GM21526 (cell line): ENCODE measurements at regions not wholly inside any gene's neighbourhood (a gene's known extent, or its start where the extent isn't known, plus 50 kb on each side); places are given as distances from the start of the nearest gene placed in this dataset.
"Not testable (repeated sequence)": the region's sequence is repeated elsewhere in the genome, so short reads cannot be mapped to it uniquely, and the experiment has no call there.

Experiments
- ATAC-seq: cut with Tn5 transposase; IDR thresholded peaks from one replicate; pipeline ENCODE4 v1.9.1; 2021; ENCODE audit warnings: moderate library complexity; ENCODE audit not compliant: unreplicated experiment, low FRiP score

DNA sequence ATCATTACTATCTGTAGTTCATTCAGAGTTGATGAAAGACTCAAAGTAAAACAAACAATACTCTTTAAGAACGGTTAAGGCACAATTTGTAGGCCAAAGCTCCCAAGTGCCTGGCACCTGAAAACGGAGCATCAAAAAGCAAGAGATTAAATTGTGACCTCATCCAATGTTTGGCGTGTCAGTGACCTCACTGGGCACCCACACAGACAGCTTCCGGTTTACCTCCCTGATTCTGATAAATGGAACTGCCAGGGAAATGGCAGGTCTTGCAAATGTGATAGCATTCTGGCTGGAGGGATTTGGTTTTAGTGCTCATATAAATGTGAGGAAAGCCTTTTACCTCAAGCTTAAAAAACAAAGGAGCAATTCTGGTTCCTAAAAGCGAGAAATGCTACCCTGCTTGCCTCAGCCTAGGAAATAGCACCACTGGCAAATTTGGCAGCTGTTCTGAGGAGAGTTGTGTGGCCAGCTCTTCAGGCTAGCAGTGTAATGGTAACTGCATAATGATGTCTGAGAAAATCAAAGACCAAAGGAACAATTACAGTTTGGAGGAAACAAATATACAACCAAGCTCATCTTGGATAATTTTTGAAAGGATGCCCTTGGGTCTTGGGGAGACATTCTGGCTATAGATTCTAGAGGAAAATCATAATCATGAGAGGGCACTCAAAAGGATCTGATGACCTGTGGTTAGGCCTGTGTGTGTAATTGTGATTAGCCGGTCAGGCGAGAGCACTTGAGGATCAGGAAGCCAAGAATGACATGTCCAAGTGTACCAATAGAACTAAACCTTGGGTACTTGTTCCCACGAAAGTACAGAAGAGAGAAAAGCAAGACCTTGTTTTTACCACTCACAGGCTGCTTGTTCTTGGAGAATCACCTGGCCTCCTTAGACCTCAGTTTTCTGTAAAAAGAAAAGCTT, 174.3 kb downstream of the TFAP2B start:
- ATAC-seq, result no peak

- no peak for ATAC-seq
Measured at GRCh38 chr6:50993941-50994720, 175.5 kb downstream of the TFAP2B start.

DNA sequence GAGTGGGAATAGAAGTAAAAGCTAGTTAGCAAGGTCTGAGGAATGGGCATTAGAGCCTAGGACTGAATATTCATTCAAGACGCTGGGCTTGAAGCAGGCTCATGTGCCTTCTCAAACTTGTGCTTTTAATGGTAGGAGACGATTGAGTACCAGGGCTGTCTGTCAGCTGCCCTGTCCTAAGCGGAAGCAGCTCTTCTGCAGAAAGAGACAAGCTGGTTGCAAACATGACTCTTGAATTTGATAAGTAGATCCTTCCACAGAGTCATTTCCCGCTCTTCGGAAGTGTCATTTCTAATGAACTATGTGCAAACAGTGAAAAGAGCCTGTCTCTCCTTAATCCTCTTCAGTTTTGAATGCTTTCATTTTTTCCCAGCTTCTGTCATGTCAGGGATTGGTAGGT, 176.4 kb downstream of the TFAP2B start:
- ATAC-seq, result no peak

GRCh38 chr6:50998905-50999304, 180.2 kb downstream of the TFAP2B start:
- no peak for ATAC-seq

GRCh38 chr6:51001399-51001798, 182.7 kb downstream of the TFAP2B start:
- no peak for ATAC-seq

GRCh38 chr6:51004380-51004779, 185.7 kb downstream of the TFAP2B start:
- no peak for ATAC-seq

DNA sequence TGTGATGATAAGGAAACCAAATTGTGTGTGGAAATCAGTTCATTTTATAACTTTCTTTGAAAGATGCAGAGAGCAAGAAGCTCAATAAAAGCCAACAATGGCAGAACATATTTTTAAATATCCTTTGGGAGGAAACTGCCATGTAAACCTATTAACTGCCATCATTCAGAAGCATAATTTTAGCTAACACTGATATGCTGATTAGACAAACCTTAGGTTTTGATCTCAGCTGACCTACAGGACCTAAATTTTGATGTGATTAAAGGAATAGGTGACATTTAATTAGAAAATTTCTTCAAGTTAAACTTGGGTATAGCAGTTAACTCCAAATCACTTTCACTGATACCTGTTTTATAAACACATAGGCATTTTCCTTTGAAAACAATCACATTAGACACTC, 187.1 kb downstream of the TFAP2B start:
- ATAC-seq, result no peak

GRCh38 chr6:51007237-51007636, 188.6 kb downstream of the TFAP2B start:
- ATAC-seq, result no peak

- not testable (repeated sequence) for ATAC-seq
Measured at GRCh38 chr6:51008693-51009092, 190.0 kb downstream of the TFAP2B start.

DNA sequence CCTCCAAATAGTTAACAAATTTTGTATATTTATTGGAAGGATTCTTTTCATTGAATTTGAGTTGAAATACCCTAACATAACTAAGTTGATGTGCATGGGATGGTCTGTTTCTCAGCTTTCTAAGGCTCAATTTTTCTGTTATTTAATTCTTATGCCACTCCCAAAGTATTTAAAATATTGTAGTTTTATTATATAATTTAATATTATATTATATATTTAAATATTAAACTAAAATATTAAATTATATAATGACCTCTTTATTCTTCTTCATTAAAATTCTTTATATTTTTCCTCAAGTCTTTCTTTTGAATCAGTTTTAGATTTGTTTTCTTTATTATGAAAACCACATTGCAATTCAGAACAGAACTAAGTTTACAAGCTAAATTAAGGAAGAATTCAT, 194.7 kb downstream of the TFAP2B start:
- no peak for ATAC-seq

- ATAC-seq, result no peak
Measured at GRCh38 chr6:51015394-51015793, 196.7 kb downstream of the TFAP2B start.

GRCh38 chr6:51016489-51016888, 197.8 kb downstream of the TFAP2B start:
- no peak for ATAC-seq

DNA sequence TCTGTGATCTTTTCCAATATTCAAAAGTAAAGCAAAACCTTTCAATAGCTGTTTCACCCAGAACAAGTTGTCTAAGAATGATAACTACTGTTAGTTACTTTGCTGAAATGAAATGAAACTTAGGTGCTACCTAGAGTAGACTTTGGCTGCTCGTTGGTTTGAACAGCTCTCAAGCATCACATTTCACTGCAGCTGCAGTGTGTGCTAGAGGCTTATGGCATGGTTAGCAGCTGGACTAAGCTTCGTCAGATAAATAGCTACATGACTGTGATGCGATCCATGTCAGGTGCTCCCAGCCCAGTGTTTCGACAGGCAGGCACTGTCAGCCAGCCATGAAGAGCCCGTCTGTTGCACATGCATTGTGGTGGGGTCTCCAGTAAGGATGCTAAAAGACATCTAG, 201.1 kb downstream of the TFAP2B start:
- ATAC-seq, result no peak

DNA sequence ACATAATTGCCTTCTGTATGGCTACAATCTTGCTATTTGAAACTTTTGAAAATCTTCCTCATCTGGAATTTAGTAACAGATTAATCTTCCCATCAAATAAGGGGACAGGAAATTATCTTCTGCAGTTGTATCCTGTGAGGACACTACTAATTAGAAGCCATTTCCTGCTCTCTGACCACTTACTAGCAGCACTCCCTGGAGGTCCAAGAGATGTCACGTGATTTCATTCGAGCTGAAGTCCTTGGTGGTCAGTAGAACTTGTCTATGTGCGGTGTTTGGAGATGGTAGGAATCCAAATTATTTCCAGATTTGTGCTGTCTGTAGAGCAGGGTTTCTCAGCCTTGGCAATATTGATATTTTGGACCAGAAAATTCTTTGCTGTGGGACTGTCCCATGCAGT, 202.5 kb downstream of the TFAP2B start:
- no peak for ATAC-seq

DNA sequence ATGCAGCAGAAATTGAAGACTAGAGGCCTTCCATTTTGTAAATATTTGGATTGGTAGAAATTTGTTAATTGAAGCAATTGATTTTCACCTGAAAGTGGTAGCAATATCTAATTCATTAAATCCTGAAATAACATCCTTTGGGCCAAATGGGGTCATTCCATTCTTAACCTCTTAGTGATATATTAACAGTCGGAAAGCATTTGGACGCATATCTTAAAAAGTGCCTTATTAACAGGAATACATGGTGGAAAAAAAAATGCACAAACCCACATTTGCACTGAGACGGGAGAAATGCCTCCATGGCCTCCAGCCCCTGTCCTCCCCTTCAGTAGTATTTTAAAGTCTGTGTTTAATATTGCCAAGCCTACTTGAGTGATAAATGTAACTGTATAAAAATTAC, 205.5 kb downstream of the TFAP2B start:
- ATAC-seq, result no peak

DNA sequence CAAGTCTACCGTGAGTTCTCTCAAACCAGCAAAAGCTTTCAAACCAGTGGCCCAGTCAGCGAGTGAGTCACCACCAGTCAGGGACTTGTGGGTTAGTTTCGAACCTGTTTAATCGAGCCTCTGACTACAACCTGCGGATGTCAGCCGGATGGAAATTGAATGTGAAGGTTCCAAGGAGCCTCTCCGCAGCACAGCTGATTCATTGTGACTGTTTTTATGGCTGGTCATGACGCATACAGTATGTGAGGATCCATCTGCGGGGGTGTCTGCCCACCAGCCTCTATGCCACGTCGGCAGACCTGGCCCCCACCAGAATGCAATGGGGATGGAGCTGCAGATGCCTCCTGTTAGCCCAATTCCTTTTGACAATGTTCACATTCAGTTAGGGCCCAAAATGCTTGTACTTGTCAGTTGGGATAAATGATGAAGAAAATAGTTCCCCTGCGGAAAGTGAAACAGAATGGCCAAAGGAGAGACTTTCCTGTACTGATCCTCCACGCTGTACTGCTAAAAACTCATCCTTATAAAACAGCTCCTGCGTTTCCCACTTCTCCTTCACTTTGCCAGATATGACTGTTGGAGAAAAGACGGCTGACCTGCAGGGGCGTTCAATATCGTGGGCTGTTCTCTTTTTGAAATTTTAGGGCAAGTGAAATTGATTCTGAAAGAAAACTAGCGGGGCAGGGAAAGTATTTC, 206.6 kb downstream of the TFAP2B start:
- ATAC-seq, result no peak

DNA sequence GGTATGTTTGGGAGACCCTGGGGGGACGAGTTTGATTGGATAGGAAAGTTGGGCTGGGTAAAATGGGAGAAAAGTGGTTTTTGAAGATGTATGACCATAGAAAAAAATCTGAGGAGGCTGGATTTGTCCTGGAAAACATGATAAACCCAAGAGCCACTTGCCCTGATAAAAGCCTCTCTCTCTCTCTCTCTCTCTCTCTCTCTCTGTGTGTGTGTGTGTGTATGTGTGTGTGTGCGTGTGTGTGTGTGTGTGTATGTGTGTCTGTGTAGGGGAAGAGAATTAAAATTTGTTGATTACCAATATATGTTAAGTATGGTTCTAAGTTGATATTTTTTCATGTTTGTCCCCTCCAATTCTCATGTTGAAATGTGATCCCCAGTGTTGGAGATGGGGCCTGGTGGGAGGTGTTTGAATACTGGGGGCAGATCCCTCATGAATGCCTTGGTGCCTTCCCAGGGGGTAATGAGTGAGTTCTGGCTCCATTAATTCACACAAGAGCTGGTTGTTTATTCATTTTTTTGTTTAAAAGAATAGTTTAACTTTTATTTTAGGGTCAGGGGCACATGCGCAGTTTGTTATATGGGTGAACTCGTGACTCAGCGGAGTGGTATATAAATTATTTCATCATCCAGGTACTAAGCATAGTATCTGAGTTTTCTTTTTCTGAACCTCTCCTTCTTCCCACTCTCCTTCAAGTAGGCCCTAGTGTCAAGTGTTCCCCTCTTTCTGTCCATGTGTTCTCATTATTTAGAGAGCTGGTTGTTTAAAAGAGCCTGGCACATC, 208.8 kb downstream of the TFAP2B start:
- no peak for ATAC-seq

- no peak for ATAC-seq
Measured at GRCh38 chr6:51028276-51028675, 209.6 kb downstream of the TFAP2B start.

GRCh38 chr6:51029561-51029960, 210.9 kb downstream of the TFAP2B start:
- ATAC-seq, result no peak

DNA sequence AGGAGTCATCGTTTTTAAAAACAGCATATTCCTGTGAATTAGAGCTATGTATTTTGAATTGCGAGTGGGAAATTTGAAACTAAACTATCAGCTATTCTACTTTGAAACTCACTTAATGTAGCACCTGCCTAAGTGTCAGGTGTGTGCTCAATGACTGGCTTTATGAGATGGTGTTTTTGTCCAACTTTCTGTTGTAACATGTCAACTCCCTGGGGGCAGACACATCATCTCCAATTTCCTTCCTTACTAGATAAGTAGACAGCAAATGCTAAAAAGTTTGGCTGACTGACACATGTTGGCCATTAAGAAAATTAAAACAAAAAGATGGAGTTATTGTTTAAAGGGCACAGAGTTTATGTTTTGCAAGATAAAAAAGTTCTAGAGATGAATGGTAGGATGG, 226.9 kb downstream of the TFAP2B start:
- ATAC-seq, result no peak
